Mesenchymal stem cell (in vitro differentiated cells and primary cell): ENCODE measurements at regions not wholly inside any gene's neighbourhood (a gene's known extent, or its start where the extent isn't known, plus 50 kb on each side); places are given as distances from the start of the nearest gene placed in this dataset.

ENCODE experiments used
- DNase-seq: peaks from one replicate; pipeline ENCODE4 v3.0.0-alpha.2; 2013
- H2AFZ ChIP-seq: one replicate; pipeline ENCODE4 v1.6.1; 2013; ENCODE audit warnings: low read depth, mild to moderate bottlenecking, control low read depth, inconsistent platforms, low read length, moderate library complexity
- H2AK5ac ChIP-seq: 2 replicates; pipeline ENCODE4 v1.6.1; 2013; ENCODE audit warnings: low read length, moderate library complexity, mild to moderate bottlenecking, inconsistent platforms; ENCODE audit not compliant: severe bottlenecking
- H2BK120ac ChIP-seq: one replicate; pipeline ENCODE4 v1.6.1; 2013; ENCODE audit warnings: low read depth, mild to moderate bottlenecking, inconsistent platforms, low read length, moderate library complexity
- H2BK12ac ChIP-seq, 2 experiments: one replicate each; pipeline ENCODE4 v1.6.1; 2013; ENCODE audit warnings: inconsistent platforms in 2 of 2, low read length in 2 of 2, mild to moderate bottlenecking in 2 of 2, moderate library complexity in 2 of 2, control low read depth in 1 of 2
- H2BK15ac ChIP-seq: one replicate; pipeline ENCODE4 v1.6.1; 2013; ENCODE audit warnings: mild to moderate bottlenecking, low read depth, inconsistent platforms; ENCODE audit not compliant: poor library complexity, severe bottlenecking
- H2BK5ac ChIP-seq: 2 replicates; pipeline ENCODE4 v1.6.1; 2013; ENCODE audit warnings: low read depth, mild to moderate bottlenecking, low read length, control low read depth, inconsistent platforms; ENCODE audit not compliant: poor library complexity, severe bottlenecking
- H3K14ac ChIP-seq, 2 experiments: one replicate each; pipeline ENCODE4 v1.6.1; 2013; ENCODE audit warnings: inconsistent platforms in 2 of 2, low read length in 2 of 2, control low read depth in 1 of 2, mild to moderate bottlenecking in 1 of 2, moderate library complexity in 1 of 2
- H3K18ac ChIP-seq, 2 experiments: one replicate each; pipeline ENCODE4 v1.6.1; 2013; ENCODE audit warnings: inconsistent platforms in 2 of 2, low read length in 2 of 2, control low read depth in 1 of 2, low read depth in 1 of 2, mild to moderate bottlenecking in 1 of 2
- H3K23ac ChIP-seq, 2 experiments: one replicate each; pipeline ENCODE4 v1.6.1; 2013; ENCODE audit warnings: inconsistent platforms in 2 of 2, low read length in 2 of 2, mild to moderate bottlenecking in 2 of 2, moderate library complexity in 2 of 2, control low read depth in 1 of 2
- H3K27ac ChIP-seq: 2 replicates; pipeline ENCODE4 v1.5.1; 2013; ENCODE audit warnings: mild to moderate bottlenecking, moderate library complexity, low read length, control low read depth, inconsistent platforms; ENCODE audit not compliant: poor library complexity, severe bottlenecking
- H3K27me3 ChIP-seq, 2 experiments: 2 replicates each; pipeline versions ENCODE4 v1.6.1 to v1.7.0; 2013; ENCODE audit warnings: low read length in 2 of 2, mild to moderate bottlenecking in 2 of 2, moderate library complexity in 2 of 2, control low read depth in 1 of 2, inconsistent platforms in 1 of 2; ENCODE audit not compliant: control insufficient read depth in 1 of 2, insufficient read depth in 1 of 2
- H3K36me3 ChIP-seq, 2 experiments: 2 replicates each; pipeline versions ENCODE4 v1.6.1 to v1.7.0; 2013; ENCODE audit warnings: low read length in 2 of 2, control low read depth in 1 of 2, inconsistent platforms in 1 of 2, low read depth in 1 of 2, mild to moderate bottlenecking in 1 of 2; ENCODE audit not compliant: insufficient read depth in 2 of 2, control insufficient read depth in 1 of 2
- H3K4ac ChIP-seq, 2 experiments: one replicate each; pipeline ENCODE4 v1.6.1; 2013; ENCODE audit warnings: inconsistent platforms in 2 of 2, low read length in 2 of 2, mild to moderate bottlenecking in 2 of 2, moderate library complexity in 2 of 2, control low read depth in 1 of 2, low read depth in 1 of 2
- H3K4me1 ChIP-seq: 2 replicates; pipeline ENCODE4 v1.6.1; 2013; ENCODE audit warnings: low read depth, low read length, control low read depth; ENCODE audit not compliant: control insufficient read depth, insufficient read depth
- H3K4me2 ChIP-seq: 2 replicates; pipeline ENCODE4 v1.6.1; 2013; ENCODE audit warnings: low read length, mild to moderate bottlenecking, inconsistent platforms; ENCODE audit not compliant: poor library complexity, severe bottlenecking
- H3K4me3 ChIP-seq, 2 experiments: 2 replicates each; pipeline versions ENCODE4 v1.5.1 to v1.7.0; 2013; ENCODE audit warnings: low read length in 2 of 2, mild to moderate bottlenecking in 2 of 2, control low read depth in 1 of 2, low read depth in 1 of 2; ENCODE audit not compliant: insufficient read depth in 1 of 2
- H3K79me1 ChIP-seq: replicated peaks from 2 replicates; pipeline ENCODE4 v1.6.1; 2013; ENCODE audit warnings: mild to moderate bottlenecking, control low read depth, low read length, inconsistent platforms; ENCODE audit not compliant: poor library complexity, severe bottlenecking
- H3K9ac ChIP-seq: 2 replicates; pipeline ENCODE4 v1.7.0; 2013; ENCODE audit warnings: mild to moderate bottlenecking, low read length, moderate library complexity
- H3K9me3 ChIP-seq: 2 replicates; pipeline ENCODE4 v1.7.0; 2013; ENCODE audit warnings: mild to moderate bottlenecking, low read length; ENCODE audit not compliant: control insufficient read depth
- H4K8ac ChIP-seq: one replicate; pipeline ENCODE4 v1.6.1; 2013; ENCODE audit warnings: inconsistent platforms, mild to moderate bottlenecking, low read length, moderate library complexity
- H4K91ac ChIP-seq: one replicate; pipeline ENCODE4 v1.6.1; 2013; ENCODE audit warnings: mild to moderate bottlenecking, low read length, inconsistent platforms
- WGBS: methylation state at CpG from one replicate; pipeline ENCODE4 v1.1.7; 2013; ENCODE audit warnings: mixed read lengths; 5-methylcytosine and 5-hydroxymethylcytosine counted together

DNA sequence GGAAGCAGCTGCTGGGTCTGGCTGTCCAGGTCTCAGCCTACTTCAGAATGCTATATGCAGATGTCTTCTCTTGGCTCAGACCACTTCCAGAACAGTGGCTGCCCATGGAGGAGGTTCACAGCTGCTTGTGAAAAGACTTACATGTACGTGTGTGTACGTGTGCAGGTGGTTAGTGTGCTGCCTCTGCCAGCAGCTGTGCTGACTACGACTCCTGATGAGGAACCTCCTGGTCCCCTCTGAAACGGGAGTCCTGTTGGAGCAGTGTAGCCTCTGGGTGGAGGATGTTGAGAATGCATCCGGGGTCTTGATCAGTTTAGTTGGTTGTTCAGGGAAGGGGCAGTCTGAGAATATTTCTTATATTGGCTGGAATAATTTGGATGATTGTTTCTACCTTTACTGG, 155.9 kb upstream of the WDR1 start:
- no peaks in the 10 kb centered on the region for H3K9me3 ChIP-seq
- H2BK5ac ChIP-seq, result no peak overlapping the region
- H3K4me3 ChIP-seq, result no peak overlapping the region
- H3K27ac ChIP-seq, result no peak overlapping the region
- no peaks in the 10 kb centered on the region for H3K79me1 ChIP-seq
- H3K9ac ChIP-seq, result no peak overlapping the region
- H3K23ac ChIP-seq, result no peak overlapping the region
- no peaks in the 10 kb centered on the region for H3K36me3 ChIP-seq
- H4K91ac ChIP-seq, result no peak overlapping the region
- H3K18ac ChIP-seq, result no peak overlapping the region
- H2BK15ac ChIP-seq, result no peak overlapping the region
- no peak overlapping the region for H2BK12ac ChIP-seq
- H3K4me1 ChIP-seq, result no peaks in the 10 kb centered on the region
- DNase-seq, result no peak
- H3K4me2 ChIP-seq, result no peak overlapping the region
- 72% methylated on average over 5 of the region's 5 CpGs for WGBS
- H4K8ac ChIP-seq, result no peak overlapping the region
- no peaks in the 10 kb centered on the region for H3K27me3 ChIP-seq
- H2AK5ac ChIP-seq, result no peak overlapping the region
- H3K4ac ChIP-seq, result no peak overlapping the region
- no peak overlapping the region for H2BK120ac ChIP-seq
- no peak overlapping the region for H2AFZ ChIP-seq
- no peak overlapping the region for H3K14ac ChIP-seq

DNA sequence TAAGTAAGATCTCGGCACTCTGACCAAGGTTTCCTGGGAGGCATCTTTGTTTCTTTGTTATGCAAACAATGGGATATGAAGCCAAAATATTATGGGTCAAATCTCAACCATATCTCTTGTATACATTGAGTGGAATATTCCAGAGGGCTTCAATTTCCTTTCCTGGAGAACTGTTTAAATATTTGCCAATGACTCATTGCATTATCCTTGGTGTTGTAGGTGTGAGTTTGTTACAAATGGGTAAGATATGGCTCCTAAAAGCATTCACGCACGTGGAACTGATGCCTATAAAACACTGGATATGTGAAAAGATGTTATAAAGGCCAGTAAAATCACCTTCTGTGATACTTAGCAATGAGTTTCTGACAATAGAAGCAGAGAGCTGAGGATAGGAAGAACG, 150.5 kb upstream of the WDR1 start:
- H3K4ac ChIP-seq, result no peak overlapping the region
- H3K36me3 ChIP-seq, result no peaks in the 10 kb centered on the region
- H2BK120ac ChIP-seq, result no peak overlapping the region
- H3K9ac ChIP-seq, result no peak overlapping the region
- no peak overlapping the region for H4K91ac ChIP-seq
- H2BK5ac ChIP-seq, result no peak overlapping the region
- no peak overlapping the region for H3K18ac ChIP-seq
- no peak overlapping the region for H3K27ac ChIP-seq
- no peak for DNase-seq
- no peaks in the 10 kb centered on the region for H3K4me1 ChIP-seq
- H2AFZ ChIP-seq, result no peak overlapping the region
- 66% methylated on average over 3 of the region's 4 CpGs for WGBS
- H3K4me2 ChIP-seq, result no peak overlapping the region
- H3K14ac ChIP-seq, result no peak overlapping the region
- no peak overlapping the region for H2BK15ac ChIP-seq
- H3K4me3 ChIP-seq, result no peak overlapping the region
- no peaks in the 10 kb centered on the region for H3K79me1 ChIP-seq
- no peaks in the 10 kb centered on the region for H3K27me3 ChIP-seq
- no peak overlapping the region for H2AK5ac ChIP-seq
- no peak overlapping the region for H2BK12ac ChIP-seq
- no peak overlapping the region for H3K23ac ChIP-seq
- no peaks in the 10 kb centered on the region for H3K9me3 ChIP-seq
- H4K8ac ChIP-seq, result no peak overlapping the region

DNA sequence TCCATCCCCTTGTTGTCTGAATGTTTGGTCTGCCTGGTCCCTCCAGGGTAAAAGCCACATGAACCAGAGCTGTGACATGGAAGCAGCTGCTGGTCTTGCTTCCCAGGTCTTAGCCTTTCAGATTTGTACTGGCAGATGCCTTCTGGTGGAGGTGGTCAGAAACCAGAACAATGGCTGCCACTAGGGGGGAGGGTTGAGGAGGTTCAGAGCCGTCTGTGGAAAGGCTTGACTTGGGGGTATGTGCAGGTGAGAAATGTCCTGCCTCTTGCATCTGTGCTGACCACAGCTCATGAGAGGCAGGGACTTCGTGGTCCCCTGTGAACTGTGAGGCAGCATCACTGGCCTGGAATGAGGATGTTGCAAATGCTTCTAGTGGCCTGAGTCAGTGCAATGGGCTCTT, 144.2 kb upstream of the WDR1 start:
- Histone ChIP-seq H2BK15ac (no peak overlapping the region), H2BK120ac (no peak overlapping the region), H3K18ac (no peak overlapping the region), H3K4ac (no peak overlapping the region), H3K23ac (no peak overlapping the region), H3K4me1 (no peaks in the 10 kb centered on the region), H2AFZ (no peak overlapping the region), H2AK5ac (no peak overlapping the region), H3K27me3 (peaks cover 0 to 3% of the 10 kb centered on the region in 2 experiments), H3K4me3 (no peak overlapping the region), H4K8ac (no peak overlapping the region), H4K91ac (no peak overlapping the region), H2BK5ac (no peak overlapping the region), H3K9me3 (no peaks in the 10 kb centered on the region), H3K9ac (no peak overlapping the region), H3K27ac (no peak overlapping the region), H2BK12ac (no peak overlapping the region), H3K4me2 (no peak overlapping the region), H3K14ac (no peak overlapping the region), H3K79me1 (no peaks in the 10 kb centered on the region), H3K36me3 (no peaks in the 10 kb centered on the region)
- WGBS, result 34% methylated on average over 2 of the region's 2 CpGs
- no peak for DNase-seq

DNA sequence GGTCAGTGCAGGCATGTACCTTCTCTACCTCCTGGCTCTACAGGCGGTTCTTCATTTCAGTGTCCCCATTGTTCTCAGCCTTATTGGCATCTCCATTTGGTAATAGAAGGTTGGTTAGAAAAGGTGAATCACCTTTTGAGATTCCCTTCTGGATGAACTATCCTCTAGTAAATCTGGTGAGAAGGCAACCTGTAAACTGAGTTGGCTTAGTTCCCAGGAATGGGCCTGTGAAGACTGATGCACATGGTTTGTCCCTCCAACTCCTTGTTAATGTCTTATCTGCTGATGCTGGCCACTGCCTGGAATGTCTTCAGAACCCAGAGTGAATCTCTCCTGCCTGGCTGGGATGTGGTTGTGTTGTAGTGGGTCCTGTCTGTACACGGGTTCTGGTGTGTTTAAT, 143.4 kb upstream of the WDR1 start:
- no peak for DNase-seq
- Histone ChIP-seq H2AK5ac (no peak overlapping the region), H3K4me3 (no peak overlapping the region), H3K36me3 (no peaks in the 10 kb centered on the region), H4K91ac (no peak overlapping the region), H3K4me1 (no peaks in the 10 kb centered on the region), H3K27ac (no peak overlapping the region), H3K79me1 (no peaks in the 10 kb centered on the region), H2BK15ac (no peak overlapping the region), H3K23ac (no peak overlapping the region), H3K27me3 (peaks cover 0 to 3% of the 10 kb centered on the region in 2 experiments), H3K4ac (no peak overlapping the region), H2BK120ac (no peak overlapping the region), H4K8ac (no peak overlapping the region), H2AFZ (no peak overlapping the region), H3K14ac (no peak overlapping the region), H3K18ac (no peak overlapping the region), H2BK12ac (no peak overlapping the region), H3K4me2 (no peak overlapping the region), H3K9ac (no peak overlapping the region), H3K9me3 (peaks cover 2% of the 10 kb centered on the region), H2BK5ac (no peak overlapping the region)
- WGBS, result 57% methylated on average over 2 of the region's 2 CpGs
